Hepatocyte (in vitro differentiated cells): ENCODE measurements at regions not wholly inside any gene's neighbourhood (a gene's known extent, or its start where the extent isn't known, plus 50 kb on each side); places are given as distances from the start of the nearest gene placed in this dataset.

Experiments used
- EZH2 ChIP-seq: fragments of 200-600 bp; sonication (generic); IDR thresholded peaks from 2 replicates; pipeline ENCODE4 v1.6.1; 2016; ENCODE audit warnings: antibody characterized with exemption, mild to moderate bottlenecking, borderline replicate concordance
- EZH2phosphoT487 ChIP-seq: fragments of 200-600 bp; sonication (generic); IDR thresholded peaks from one replicate; pipeline ENCODE4 v1.6.1; 2018; ENCODE audit warnings: antibody characterized with exemption, mild to moderate bottlenecking, low read depth, moderate library complexity; ENCODE audit not compliant: unreplicated experiment, severe bottlenecking
- TF ChIP-seq, protein P1 (sequence below): fragments of 200-600 bp; sonication (generic); IDR thresholded peaks from 2 replicates; pipeline ENCODE4 v1.5.1; 2016; ENCODE audit warnings: antibody characterized with exemption, mild to moderate bottlenecking; ENCODE audit not compliant: poor library complexity

DNA sequence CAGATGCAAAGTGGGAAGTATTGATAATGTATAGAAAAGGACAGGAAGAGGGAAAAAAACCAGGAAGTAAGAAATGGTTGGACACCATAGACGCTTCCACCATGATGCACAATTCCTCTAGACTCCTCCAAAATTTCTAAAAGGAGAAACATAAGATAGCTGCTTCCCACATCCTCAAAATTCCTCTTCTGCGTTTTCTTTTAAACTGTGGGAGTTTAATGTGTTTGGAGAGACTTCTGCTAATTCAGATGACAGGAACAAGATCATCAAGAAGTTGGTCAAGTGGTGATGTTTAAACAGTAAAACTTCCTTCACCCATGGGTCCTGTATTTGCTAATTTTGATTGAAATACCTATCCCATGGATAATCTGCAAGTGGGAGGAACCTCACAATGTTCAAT, 130.2 kb downstream of the IRS2 start:
- TF ChIP-seq, protein P1, sequence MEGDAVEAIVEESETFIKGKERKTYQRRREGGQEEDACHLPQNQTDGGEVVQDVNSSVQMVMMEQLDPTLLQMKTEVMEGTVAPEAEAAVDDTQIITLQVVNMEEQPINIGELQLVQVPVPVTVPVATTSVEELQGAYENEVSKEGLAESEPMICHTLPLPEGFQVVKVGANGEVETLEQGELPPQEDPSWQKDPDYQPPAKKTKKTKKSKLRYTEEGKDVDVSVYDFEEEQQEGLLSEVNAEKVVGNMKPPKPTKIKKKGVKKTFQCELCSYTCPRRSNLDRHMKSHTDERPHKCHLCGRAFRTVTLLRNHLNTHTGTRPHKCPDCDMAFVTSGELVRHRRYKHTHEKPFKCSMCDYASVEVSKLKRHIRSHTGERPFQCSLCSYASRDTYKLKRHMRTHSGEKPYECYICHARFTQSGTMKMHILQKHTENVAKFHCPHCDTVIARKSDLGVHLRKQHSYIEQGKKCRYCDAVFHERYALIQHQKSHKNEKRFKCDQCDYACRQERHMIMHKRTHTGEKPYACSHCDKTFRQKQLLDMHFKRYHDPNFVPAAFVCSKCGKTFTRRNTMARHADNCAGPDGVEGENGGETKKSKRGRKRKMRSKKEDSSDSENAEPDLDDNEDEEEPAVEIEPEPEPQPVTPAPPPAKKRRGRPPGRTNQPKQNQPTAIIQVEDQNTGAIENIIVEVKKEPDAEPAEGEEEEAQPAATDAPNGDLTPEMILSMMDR = no peak
- TF ChIP-seq EZH2 (no peak), EZH2phosphoT487 (no peak)
